Lung (tissue), 11 donors: ENCODE measurements at regions not wholly inside any gene's neighbourhood (a gene's known extent, or its start where the extent isn't known, plus 50 kb on each side); places are given as distances from the start of the nearest gene placed in this dataset.

Experiments
- ATAC-seq: fragments of 200-7000 bp; cut with Tn5 transposase; one replicate; pipeline ENCODE4 v1.9.1; 2020; ENCODE audit warnings: moderate number of reproducible peaks; ENCODE audit not compliant: insufficient read depth, low FRiP score
- DNase-seq, 3 donors: peaks; one replicate each; pipeline ENCODE4 v3.0.0-alpha.2; 2013 to 2017
- H3K27ac ChIP-seq, 2 donors: one replicate each; pipeline ENCODE4 v1.5.1; 2013; ENCODE audit warnings: mild to moderate bottlenecking in 2 of 2, moderate library complexity in 2 of 2, control low read depth in 1 of 2, inconsistent platforms in 1 of 2, low read depth in 1 of 2, low read length in 1 of 2
- H3K27me3 ChIP-seq, 3 donors: one replicate each; pipeline ENCODE4 v1.5.1; 2013; ENCODE audit warnings: low read length in 2 of 3; ENCODE audit not compliant: control insufficient read depth in 3 of 3, insufficient read depth in 3 of 3
- H3K36me3 ChIP-seq, 4 donors: one replicate each; pipeline ENCODE4 v1.5.1; 2013; ENCODE audit warnings: low read length in 4 of 4, mild to moderate bottlenecking in 1 of 4, moderate library complexity in 1 of 4; ENCODE audit not compliant: control insufficient read depth in 4 of 4, insufficient read depth in 4 of 4
- H3K4me1 ChIP-seq, 5 donors: one replicate each; pipeline ENCODE4 v1.5.1; 2013; ENCODE audit warnings: low read length in 5 of 5, mild to moderate bottlenecking in 2 of 5, moderate library complexity in 1 of 5; ENCODE audit not compliant: control insufficient read depth in 5 of 5, insufficient read depth in 5 of 5
- H3K4me3 ChIP-seq: one replicate; pipeline ENCODE4 v1.5.1; 2013; ENCODE audit warnings: mild to moderate bottlenecking, control low read depth, moderate library complexity
- H3K9ac ChIP-seq, 2 donors: one replicate each; pipeline ENCODE4 v1.5.1; 2013; ENCODE audit warnings: low read length in 2 of 2, control low read depth in 1 of 2; ENCODE audit not compliant: insufficient read depth in 1 of 2
- H3K9me3 ChIP-seq, 4 donors: one replicate each; pipeline ENCODE4 v1.5.1; 2013; ENCODE audit warnings: low read length in 3 of 4, mild to moderate bottlenecking in 1 of 4, moderate library complexity in 1 of 4; ENCODE audit not compliant: control insufficient read depth in 4 of 4, insufficient read depth in 3 of 4
- CTCF ChIP-seq: IDR thresholded peaks from 2 replicates; pipeline ENCODE4 v1.5.1; 2012; ENCODE audit warnings: mild to moderate bottlenecking; ENCODE audit errors: control extremely low read depth, extremely low read depth
- WGBS, 2 donors: extraction: QIAGEN DNeasy Blood & Tissue Kit; methylation state at CpG; one replicate each; pipeline ENCODE4 v1.1.7; 2013; 5-methylcytosine and 5-hydroxymethylcytosine counted together
- donor health status: control.
- donor health status: control.
- donor health status: Bipolar disorder and iron deficiency.
- donor health status: healthy.
- donor health status: DM: yes; HTN: yes; CAD: no.

- Histone ChIP-seq H3K4me1 (no peaks in the 10 kb centered on the region), H3K27me3 (no peaks in the 10 kb centered on the region), H3K9me3 (no peaks in the 10 kb centered on the region), H3K27ac (no peak overlapping the region), H3K4me3 (no peak overlapping the region), H3K9ac (no peak overlapping the region), H3K36me3 (no peaks in the 10 kb centered on the region)
- TF ChIP-seq CTCF = no peak
- ATAC-seq = no peak
- 71 to 87% methylated on average over 7 of the region's 7 CpGs for WGBS, 2 donors
- DNase-seq = peak in 2 of 3 donors; percentile 15 to 18
Observed at GRCh38 chr3:6108957-6109356, 752.0 kb upstream of the GRM7 start.

GRCh38 chr3:6110451-6110850 is 750.5 kb upstream of the GRM7 start:
- WGBS, 2 donors = 68 to 74% methylated on average over 3 of the region's 3 CpGs
- no peak overlapping the region for H3K27ac ChIP-seq
- DNase-seq = no peak
- no peaks in the 10 kb centered on the region for H3K4me1 ChIP-seq
- H3K9me3 ChIP-seq = no peaks in the 10 kb centered on the region
- TF ChIP-seq CTCF = no peak
- ATAC-seq = no peak
- H3K36me3 ChIP-seq = no peaks in the 10 kb centered on the region
- H3K27me3 ChIP-seq = no peaks in the 10 kb centered on the region
- no peak overlapping the region for H3K4me3 ChIP-seq
- no peak overlapping the region for H3K9ac ChIP-seq

GRCh38 chr3:6112546-6112945 is 748.4 kb upstream of the GRM7 start:
- Histone ChIP-seq H3K4me1 (no peaks in the 10 kb centered on the region), H3K27me3 (no peaks in the 10 kb centered on the region), H3K27ac (no peak overlapping the region), H3K9ac (no peak overlapping the region), H3K4me3 (no peak overlapping the region), H3K9me3 (no peaks in the 10 kb centered on the region), H3K36me3 (no peaks in the 10 kb centered on the region)
- no peak for TF ChIP-seq CTCF
- no peak for DNase-seq
- 47 to 68% methylated on average over 3 of the region's 3 CpGs for WGBS, 2 donors
- ATAC-seq = no peak

GRCh38 chr3:6113338-6113737 is 747.6 kb upstream of the GRM7 start:
- no peaks in the 10 kb centered on the region for H3K4me1 ChIP-seq
- H3K9ac ChIP-seq = no peak overlapping the region
- ATAC-seq (no peak), DNase-seq (no peak)
- H3K9me3 ChIP-seq = no peaks in the 10 kb centered on the region
- H3K27me3 ChIP-seq = no peaks in the 10 kb centered on the region
- TF ChIP-seq CTCF = no peak
- no peak overlapping the region for H3K4me3 ChIP-seq
- no peak overlapping the region for H3K27ac ChIP-seq
- 71 to 90% methylated on average over 2 of the region's 2 CpGs for WGBS, 2 donors
- H3K36me3 ChIP-seq = no peaks in the 10 kb centered on the region
